ENCODE measurements at regions not wholly inside any gene's neighbourhood (a gene's known extent, or its start where the extent isn't known, plus 50 kb on each side); places are given as distances from the start of the nearest gene placed in this dataset.

GRCh38 chr12:71353607-71354006 is 86.0 kb upstream of the LGR5 start:
- Histone ChIP-seq H3K36me3 (ENCODE audit: insufficient read depth, low read length) (no peaks in the 10 kb centered on the region), H3K9me3 (ENCODE audit: low read length) (no peaks in the 10 kb centered on the region), H3K4me2 (ENCODE audit: low read length) (no peak overlapping the region), H3K27ac (ENCODE audit: low read depth, low read length, poor library complexity, severe bottlenecking) (no peak overlapping the region), H4K20me1 (ENCODE audit: insufficient read depth, low read length) (no peaks in the 10 kb centered on the region), H3K79me2 (ENCODE audit: insufficient read depth, low read depth, low read length) (no peaks in the 10 kb centered on the region), H3K4me3 (ENCODE audit: low read depth, low read length, poor library complexity, severe bottlenecking) (no peak overlapping the region), H3K4me1 (ENCODE audit: insufficient read depth, low read length, poor library complexity, severe bottlenecking) (no peaks in the 10 kb centered on the region), H3K9me2 (ENCODE audit: insufficient read depth, low read length) (no peaks in the 10 kb centered on the region), H2AFZ (ENCODE audit: low read length) (no peak overlapping the region)
- ChIA-PET POLR2A (interaction anchor here (0.6 kb wide), 1 partner anchor 12 kb away, joined by 4 read pairs; no protein-coding TSS in a partner anchor), CTCF (ENCODE audit: unreplicated experiment) (no interaction called here)
- no peak for DNase-seq (ENCODE audit: low spot score)
- no TSS peak for BruUV-seq (replicated peaks)
- intact Hi-C loops (cut with micrococcal nuclease; ENCODE audit: unreplicated experiment), result no loop called here
- no peak for TF ChIP-seq CTCF (conservative IDR thresholded peaks at IDR 0.05; ENCODE audit: low read length)
- TF ChIP-seq EZH2phosphoT487 (IDR thresholded peaks at IDR 0.05; ENCODE audit: borderline replicate concordance, low read depth, low read length), result no peak

GRCh38 chr12:71349950-71350349 is 89.6 kb upstream of the LGR5 start:
- Histone ChIP-seq H2AFZ (ENCODE audit: low read length) (no peak overlapping the region), H3K79me2 (ENCODE audit: insufficient read depth, low read depth, low read length) (no peaks in the 10 kb centered on the region), H3K27ac (ENCODE audit: low read depth, low read length, poor library complexity, severe bottlenecking) (no peak overlapping the region), H3K9me2 (ENCODE audit: insufficient read depth, low read length) (no peaks in the 10 kb centered on the region), H3K4me2 (ENCODE audit: low read length) (no peak overlapping the region), H3K9me3 (ENCODE audit: low read length) (no peaks in the 10 kb centered on the region), H3K36me3 (ENCODE audit: insufficient read depth, low read length) (no peaks in the 10 kb centered on the region), H4K20me1 (ENCODE audit: insufficient read depth, low read length) (no peaks in the 10 kb centered on the region), H3K4me1 (ENCODE audit: insufficient read depth, low read length, poor library complexity, severe bottlenecking) (no peaks in the 10 kb centered on the region), H3K4me3 (ENCODE audit: low read depth, low read length, poor library complexity, severe bottlenecking) (no peak overlapping the region)
- no TSS peak for BruUV-seq (replicated peaks)
- TF ChIP-seq EZH2phosphoT487 (IDR thresholded peaks at IDR 0.05; ENCODE audit: borderline replicate concordance, low read depth, low read length) (no peak), CTCF (conservative IDR thresholded peaks at IDR 0.05; ENCODE audit: low read length) (no peak)
- DNase-seq (ENCODE audit: low spot score), result no peak
- ChIA-PET POLR2A (interaction anchor here (1.1 kb wide), 1 partner anchor 10 kb away, joined by 3 read pairs; no protein-coding TSS in a partner anchor), CTCF (ENCODE audit: unreplicated experiment) (no interaction called here)
- intact Hi-C loops (cut with micrococcal nuclease; ENCODE audit: unreplicated experiment), result no loop called here

GRCh38 chr12:71338933-71339332 is 100.7 kb upstream of the LGR5 start:
- POLR2A ChIA-PET, result interaction anchor here (0.9 kb wide), 1 partner anchor 24 kb away, joined by 3 read pairs; no protein-coding TSS in a partner anchor
- Histone ChIP-seq H3K9me3 (ENCODE audit: low read length) (no peaks in the 10 kb centered on the region), H3K27ac (ENCODE audit: low read depth, low read length, poor library complexity, severe bottlenecking) (no peak overlapping the region), H3K4me1 (ENCODE audit: insufficient read depth, low read length, poor library complexity, severe bottlenecking) (no peaks in the 10 kb centered on the region), H3K79me2 (ENCODE audit: insufficient read depth, low read depth, low read length) (no peaks in the 10 kb centered on the region), H3K4me2 (ENCODE audit: low read length) (no peak overlapping the region), H2AFZ (ENCODE audit: low read length) (no peak overlapping the region), H3K9me2 (ENCODE audit: insufficient read depth, low read length) (no peaks in the 10 kb centered on the region), H4K20me1 (ENCODE audit: insufficient read depth, low read length) (no peaks in the 10 kb centered on the region), H3K36me3 (ENCODE audit: insufficient read depth, low read length) (no peaks in the 10 kb centered on the region), H3K4me3 (ENCODE audit: low read depth, low read length, poor library complexity, severe bottlenecking) (no peak overlapping the region)
- intact Hi-C loops (cut with micrococcal nuclease; ENCODE audit: unreplicated experiment), result no loop called here
- BruUV-seq (replicated peaks), result no TSS peak
- no peak for DNase-seq (ENCODE audit: low spot score)
- TF ChIP-seq CTCF (conservative IDR thresholded peaks at IDR 0.05; ENCODE audit: low read length), result no peak
- no peak for TF ChIP-seq EZH2phosphoT487 (IDR thresholded peaks at IDR 0.05; ENCODE audit: borderline replicate concordance, low read depth, low read length)
- CTCF ChIA-PET (ENCODE audit: unreplicated experiment), result no interaction called here
